ENCODE measurements at regions not wholly inside any gene's neighbourhood (a gene's known extent, or its start where the extent isn't known, plus 50 kb on each side); places are given as distances from the start of the nearest gene placed in this dataset.

DNA sequence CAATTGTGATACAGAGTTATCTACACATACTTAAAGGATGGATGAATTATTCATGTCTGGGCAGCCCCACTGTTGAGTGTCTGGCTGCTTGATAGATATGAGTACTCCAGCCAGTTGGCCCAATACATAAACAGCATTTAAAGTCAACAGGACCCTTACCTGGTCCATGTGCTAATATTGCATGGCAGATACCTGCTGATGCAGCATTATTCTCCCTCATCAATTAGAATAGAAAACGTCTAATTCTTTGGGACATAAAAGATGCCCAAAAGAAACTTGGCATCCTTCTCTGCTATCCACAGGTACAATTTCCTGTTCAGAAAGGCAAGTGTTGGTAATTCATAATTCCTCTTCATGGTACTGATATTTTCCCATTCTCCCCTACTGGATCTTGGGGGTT is 550.8 kb downstream of the TFAP2B start (continued):
- TF ChIP-seq, protein P1, sequence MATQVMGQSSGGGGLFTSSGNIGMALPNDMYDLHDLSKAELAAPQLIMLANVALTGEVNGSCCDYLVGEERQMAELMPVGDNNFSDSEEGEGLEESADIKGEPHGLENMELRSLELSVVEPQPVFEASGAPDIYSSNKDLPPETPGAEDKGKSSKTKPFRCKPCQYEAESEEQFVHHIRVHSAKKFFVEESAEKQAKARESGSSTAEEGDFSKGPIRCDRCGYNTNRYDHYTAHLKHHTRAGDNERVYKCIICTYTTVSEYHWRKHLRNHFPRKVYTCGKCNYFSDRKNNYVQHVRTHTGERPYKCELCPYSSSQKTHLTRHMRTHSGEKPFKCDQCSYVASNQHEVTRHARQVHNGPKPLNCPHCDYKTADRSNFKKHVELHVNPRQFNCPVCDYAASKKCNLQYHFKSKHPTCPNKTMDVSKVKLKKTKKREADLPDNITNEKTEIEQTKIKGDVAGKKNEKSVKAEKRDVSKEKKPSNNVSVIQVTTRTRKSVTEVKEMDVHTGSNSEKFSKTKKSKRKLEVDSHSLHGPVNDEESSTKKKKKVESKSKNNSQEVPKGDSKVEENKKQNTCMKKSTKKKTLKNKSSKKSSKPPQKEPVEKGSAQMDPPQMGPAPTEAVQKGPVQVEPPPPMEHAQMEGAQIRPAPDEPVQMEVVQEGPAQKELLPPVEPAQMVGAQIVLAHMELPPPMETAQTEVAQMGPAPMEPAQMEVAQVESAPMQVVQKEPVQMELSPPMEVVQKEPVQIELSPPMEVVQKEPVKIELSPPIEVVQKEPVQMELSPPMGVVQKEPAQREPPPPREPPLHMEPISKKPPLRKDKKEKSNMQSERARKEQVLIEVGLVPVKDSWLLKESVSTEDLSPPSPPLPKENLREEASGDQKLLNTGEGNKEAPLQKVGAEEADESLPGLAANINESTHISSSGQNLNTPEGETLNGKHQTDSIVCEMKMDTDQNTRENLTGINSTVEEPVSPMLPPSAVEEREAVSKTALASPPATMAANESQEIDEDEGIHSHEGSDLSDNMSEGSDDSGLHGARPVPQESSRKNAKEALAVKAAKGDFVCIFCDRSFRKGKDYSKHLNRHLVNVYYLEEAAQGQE (IDR thresholded peaks at IDR 0.05; ENCODE audit: unreplicated experiment): no peak
- TF ChIP-seq NANOG (IDR thresholded peaks at IDR 0.05; ENCODE audit: borderline replicate concordance) (no peak), POLR2AphosphoS5 (IDR thresholded peaks at IDR 0.05; ENCODE audit: low read depth) (no peak), CREB1 (CRISPR knock-in tag; IDR thresholded peaks at IDR 0.05; ENCODE audit: low read depth) (no peak)
- TF ChIP-seq, protein P2, sequence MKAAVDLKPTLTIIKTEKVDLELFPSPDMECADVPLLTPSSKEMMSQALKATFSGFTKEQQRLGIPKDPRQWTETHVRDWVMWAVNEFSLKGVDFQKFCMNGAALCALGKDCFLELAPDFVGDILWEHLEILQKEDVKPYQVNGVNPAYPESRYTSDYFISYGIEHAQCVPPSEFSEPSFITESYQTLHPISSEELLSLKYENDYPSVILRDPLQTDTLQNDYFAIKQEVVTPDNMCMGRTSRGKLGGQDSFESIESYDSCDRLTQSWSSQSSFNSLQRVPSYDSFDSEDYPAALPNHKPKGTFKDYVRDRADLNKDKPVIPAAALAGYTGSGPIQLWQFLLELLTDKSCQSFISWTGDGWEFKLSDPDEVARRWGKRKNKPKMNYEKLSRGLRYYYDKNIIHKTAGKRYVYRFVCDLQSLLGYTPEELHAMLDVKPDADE (IDR thresholded peaks at IDR 0.05): no peak
- TF ChIP-seq, protein P3, sequence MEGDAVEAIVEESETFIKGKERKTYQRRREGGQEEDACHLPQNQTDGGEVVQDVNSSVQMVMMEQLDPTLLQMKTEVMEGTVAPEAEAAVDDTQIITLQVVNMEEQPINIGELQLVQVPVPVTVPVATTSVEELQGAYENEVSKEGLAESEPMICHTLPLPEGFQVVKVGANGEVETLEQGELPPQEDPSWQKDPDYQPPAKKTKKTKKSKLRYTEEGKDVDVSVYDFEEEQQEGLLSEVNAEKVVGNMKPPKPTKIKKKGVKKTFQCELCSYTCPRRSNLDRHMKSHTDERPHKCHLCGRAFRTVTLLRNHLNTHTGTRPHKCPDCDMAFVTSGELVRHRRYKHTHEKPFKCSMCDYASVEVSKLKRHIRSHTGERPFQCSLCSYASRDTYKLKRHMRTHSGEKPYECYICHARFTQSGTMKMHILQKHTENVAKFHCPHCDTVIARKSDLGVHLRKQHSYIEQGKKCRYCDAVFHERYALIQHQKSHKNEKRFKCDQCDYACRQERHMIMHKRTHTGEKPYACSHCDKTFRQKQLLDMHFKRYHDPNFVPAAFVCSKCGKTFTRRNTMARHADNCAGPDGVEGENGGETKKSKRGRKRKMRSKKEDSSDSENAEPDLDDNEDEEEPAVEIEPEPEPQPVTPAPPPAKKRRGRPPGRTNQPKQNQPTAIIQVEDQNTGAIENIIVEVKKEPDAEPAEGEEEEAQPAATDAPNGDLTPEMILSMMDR (conservative IDR thresholded peaks at IDR 0.05; ENCODE audit: low read depth in 2 of 2): no peak

DNA sequence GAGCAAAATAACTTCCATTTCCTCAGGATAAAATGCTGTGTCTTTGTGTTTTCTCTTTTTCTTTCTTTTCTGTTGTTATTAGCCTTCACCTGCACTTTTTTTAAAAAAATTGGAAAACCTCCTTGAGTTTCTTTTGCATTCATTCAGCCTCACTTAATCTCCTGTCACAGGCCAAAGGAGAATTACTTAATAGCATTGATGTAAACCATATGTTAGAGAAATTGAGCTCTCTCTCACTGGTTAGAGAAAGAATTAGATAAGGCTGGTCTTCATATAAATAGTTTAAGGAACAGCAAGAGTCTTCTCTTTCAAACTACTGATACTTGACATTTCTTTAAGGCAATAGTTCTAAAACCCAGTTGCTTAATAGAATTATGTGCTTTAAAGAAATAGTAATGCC is 564.2 kb downstream of the TFAP2B start:
- Mint-ChIP-seq H3K4me1 (peaks cover 3% of the 10 kb centered on the region; the same call in 2 of the 3 replicates), H3K27me3 (ENCODE audit: insufficient read depth, low read depth, poor library complexity) (no peaks in the 10 kb centered on the region), H3K27ac (no peak overlapping the region), H3K9me3 (peaks cover 2% of the 10 kb centered on the region; the same call in 1 of the 3 replicates), H3K36me3 (ENCODE audit: low read depth) (no peaks in the 10 kb centered on the region), H3K4me3 (no peak overlapping the region)
- Histone ChIP-seq H3K27ac (ENCODE audit: low read depth) (no peak overlapping the region), H3K79me2 (replicated peaks; ENCODE audit: insufficient read depth) (no peaks in the 10 kb centered on the region), H3K4me1 (ENCODE audit: insufficient read depth) (no peaks in the 10 kb centered on the region; the same call in 1 of the 2 replicates), H4K20me1 (replicated peaks; ENCODE audit: insufficient read depth) (no peaks in the 10 kb centered on the region), H3K4me3 (no peak overlapping the region), H3K36me3 (ENCODE audit: insufficient read depth) (no peaks in the 10 kb centered on the region), H3K9me2 (ENCODE audit: insufficient read depth) (no peaks in the 10 kb centered on the region), H3K4me2 (no peak overlapping the region), H2AFZ (no peak overlapping the region), H3F3A (replicated peaks; ENCODE audit: low read depth) (no peaks in the 10 kb centered on the region), H3K27me3 (ENCODE audit: insufficient read depth) (no peaks in the 10 kb centered on the region)
- ATAC-seq: no peak
- no peak for DNase-seq (ENCODE audit: low spot score)
- TF ChIP-seq EZH2 (IDR thresholded peaks at IDR 0.05; ENCODE audit: low read depth, unreplicated experiment) (no peak), NANOG (IDR thresholded peaks at IDR 0.05; ENCODE audit: borderline replicate concordance) (no peak)
- TF ChIP-seq, protein P1 (IDR thresholded peaks at IDR 0.05; ENCODE audit: unreplicated experiment): no peak
- TF ChIP-seq, protein P3 (conservative IDR thresholded peaks at IDR 0.05; ENCODE audit: low read depth in 2 of 2): no peak
